ENCODE measurements at regions not wholly inside any gene's neighbourhood (a gene's known extent, or its start where the extent isn't known, plus 50 kb on each side); places are given as distances from the start of the nearest gene placed in this dataset.

GRCh38 chr7:155211173-155211572, 86.5 kb upstream of the INSIG1 start:
- Histone ChIP-seq H3K4me3 (replicated peaks; ENCODE audit: low read depth, low read length) (no peak overlapping the region), H3K36me3 (ENCODE audit: control insufficient read depth, insufficient read depth, low read length) (no peaks in the 10 kb centered on the region), H3K27me3 (replicated peaks; ENCODE audit: control insufficient read depth, insufficient read depth, low read length) (no peaks in the 10 kb centered on the region)
- no peak for DNase-seq (ENCODE audit: extremely low read depth, insufficient read length)
- no peak for TF ChIP-seq CTCF (IDR thresholded peaks at IDR 0.05; ENCODE audit: insufficient read depth, low read length, poor library complexity, severe bottlenecking)

DNA sequence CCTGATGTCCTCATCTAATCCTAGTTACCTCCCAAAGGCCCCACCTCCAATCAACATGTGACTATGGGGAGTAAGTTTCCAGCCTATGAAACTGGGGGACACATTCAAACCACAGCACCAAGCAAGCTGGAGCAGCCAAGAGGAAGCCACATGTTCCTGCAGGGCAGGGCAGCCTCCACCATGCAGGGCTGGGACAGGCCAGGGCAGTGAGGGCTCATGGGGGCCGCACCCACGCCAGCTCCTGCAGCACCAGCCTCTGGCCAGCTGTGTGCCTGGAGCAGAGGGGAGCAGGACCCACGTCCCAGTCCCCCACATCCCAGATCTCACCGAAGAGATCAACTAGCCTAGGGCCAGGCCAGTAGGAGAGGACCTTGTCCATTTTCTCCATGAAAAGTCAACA, 85.9 kb upstream of the INSIG1 start:
- Histone ChIP-seq H3K4me3 (replicated peaks; ENCODE audit: low read depth, low read length) (no peak overlapping the region), H3K27me3 (replicated peaks; ENCODE audit: control insufficient read depth, insufficient read depth, low read length) (no peaks in the 10 kb centered on the region), H3K36me3 (ENCODE audit: control insufficient read depth, insufficient read depth, low read length) (no peaks in the 10 kb centered on the region)
- DNase-seq (ENCODE audit: extremely low read depth, insufficient read length): no peak
- no peak for TF ChIP-seq CTCF (IDR thresholded peaks at IDR 0.05; ENCODE audit: insufficient read depth, low read length, poor library complexity, severe bottlenecking)

DNA sequence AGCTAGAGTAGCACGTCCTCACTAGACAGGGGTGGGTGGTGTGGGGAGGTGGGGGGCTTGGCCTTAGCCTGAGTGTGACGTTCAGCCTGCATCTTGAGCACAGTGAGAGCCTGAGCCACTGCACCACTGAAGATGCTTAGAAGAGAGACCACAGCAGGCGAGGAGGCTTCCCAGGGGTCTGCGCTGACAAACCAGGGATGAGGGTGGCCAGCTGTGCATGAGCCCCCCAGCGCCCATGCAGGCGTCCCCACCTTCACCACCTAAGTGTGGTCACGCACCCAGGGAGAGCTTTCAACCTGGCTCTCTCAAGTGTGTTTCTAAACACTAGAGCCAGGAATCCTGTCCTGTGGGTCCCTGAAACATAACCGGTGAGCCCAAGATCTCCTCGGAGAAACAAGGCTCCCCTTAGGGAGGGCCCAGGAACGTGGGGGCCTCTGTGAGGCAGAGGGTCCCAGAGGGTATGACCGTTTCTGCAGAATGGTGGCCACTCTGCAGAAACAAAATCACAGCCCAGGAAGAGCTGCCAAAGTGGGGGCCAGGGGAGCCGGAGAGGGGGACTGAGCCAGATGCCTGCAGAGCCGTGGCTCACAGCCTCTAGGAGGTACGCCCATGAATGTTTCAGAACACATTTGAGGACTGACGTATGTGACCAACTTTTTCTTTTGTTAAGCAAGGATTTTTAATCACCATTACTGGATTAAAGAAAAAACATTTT, 85.2 kb upstream of the INSIG1 start:
- DNase-seq (ENCODE audit: extremely low read depth, insufficient read length): no peak
- no peaks in the 10 kb centered on the region for H3K36me3 ChIP-seq (ENCODE audit: control insufficient read depth, insufficient read depth, low read length)
- no peak overlapping the region for H3K4me3 ChIP-seq (replicated peaks; ENCODE audit: low read depth, low read length)
- H3K27me3 ChIP-seq (replicated peaks; ENCODE audit: control insufficient read depth, insufficient read depth, low read length): no peaks in the 10 kb centered on the region
- no peak for TF ChIP-seq CTCF (IDR thresholded peaks at IDR 0.05; ENCODE audit: insufficient read depth, low read length, poor library complexity, severe bottlenecking)

- H3K36me3 ChIP-seq (ENCODE audit: control insufficient read depth, insufficient read depth, low read length): no peaks in the 10 kb centered on the region
- no peak for DNase-seq (ENCODE audit: extremely low read depth, insufficient read length)
- H3K4me3 ChIP-seq (replicated peaks; ENCODE audit: low read depth, low read length): no peak overlapping the region
- no peak for TF ChIP-seq CTCF (IDR thresholded peaks at IDR 0.05; ENCODE audit: insufficient read depth, low read length, poor library complexity, severe bottlenecking)
- H3K27me3 ChIP-seq (replicated peaks; ENCODE audit: control insufficient read depth, insufficient read depth, low read length): no peaks in the 10 kb centered on the region
These were observed 84.3 kb upstream of the INSIG1 start for GRCh38 chr7:155213385-155213784.

DNA sequence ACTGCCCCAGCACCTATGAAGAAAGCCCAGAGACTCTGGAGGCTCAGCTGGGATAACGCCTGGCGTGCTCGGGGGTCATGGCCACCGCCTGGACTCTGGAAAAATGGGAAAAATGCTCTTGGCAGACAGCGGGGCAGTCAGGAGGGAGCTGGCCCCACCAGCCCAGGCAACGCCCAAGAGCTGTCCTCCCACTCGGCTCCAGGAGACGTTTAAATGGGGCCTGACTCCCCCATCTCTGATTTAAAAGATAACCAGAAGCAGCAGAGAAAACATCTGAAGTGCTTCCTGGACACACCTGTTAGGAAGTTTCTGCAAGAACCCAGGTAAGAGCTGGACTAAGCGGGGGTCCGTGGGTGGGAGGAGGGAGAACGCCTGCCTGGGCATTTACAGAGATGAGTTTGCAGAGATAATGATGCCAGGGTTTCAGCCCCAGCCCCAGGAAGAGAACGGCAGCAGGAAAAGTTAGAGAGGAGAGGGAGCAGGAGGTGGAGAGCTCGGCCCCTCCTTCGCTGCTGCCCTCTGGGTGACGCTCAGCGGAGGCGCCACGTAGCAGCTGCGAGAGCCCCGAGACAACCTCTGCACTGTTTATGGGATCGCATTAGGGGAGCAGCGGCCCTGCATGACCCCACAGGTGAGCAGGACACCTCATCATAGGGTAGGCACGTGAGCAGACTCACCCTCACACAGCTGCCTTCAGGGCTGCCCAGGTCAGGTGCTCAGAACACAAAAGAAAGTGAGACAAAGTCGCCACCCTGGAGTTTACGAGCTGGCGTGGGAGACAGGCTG, 83.5 kb upstream of the INSIG1 start:
- no peak for TF ChIP-seq CTCF (IDR thresholded peaks at IDR 0.05; ENCODE audit: insufficient read depth, low read length, poor library complexity, severe bottlenecking)
- no peak for DNase-seq (ENCODE audit: extremely low read depth, insufficient read length)
- H3K4me3 ChIP-seq (replicated peaks; ENCODE audit: low read depth, low read length): no peak overlapping the region
- H3K36me3 ChIP-seq (ENCODE audit: control insufficient read depth, insufficient read depth, low read length): no peaks in the 10 kb centered on the region
- H3K27me3 ChIP-seq (replicated peaks; ENCODE audit: control insufficient read depth, insufficient read depth, low read length): no peaks in the 10 kb centered on the region

Data from GM06990 (cell line).